ENCODE measurements at regions not wholly inside any gene's neighbourhood (a gene's known extent, or its start where the extent isn't known, plus 50 kb on each side); places are given as distances from the start of the nearest gene placed in this dataset.

GRCh38 chr16:80303691-80304090, 237.1 kb upstream of the DYNLRB2 start:
- no peak for DNase-seq (ENCODE audit: low spot score)

GRCh38 chr16:80300876-80301275, 239.9 kb upstream of the DYNLRB2 start:
- DNase-seq (ENCODE audit: low spot score), result no peak

GRCh38 chr16:80300456-80300855, 240.3 kb upstream of the DYNLRB2 start:
- DNase-seq (ENCODE audit: low spot score), result no peak

GRCh38 chr16:80299416-80299815, 241.4 kb upstream of the DYNLRB2 start:
- peak; percentile 27 for DNase-seq (ENCODE audit: low spot score)

- no peak for DNase-seq (ENCODE audit: low spot score)
These were observed 242.1 kb upstream of the DYNLRB2 start for GRCh38 chr16:80298676-80299075.

- DNase-seq (ENCODE audit: low spot score), result no peak
These were observed 244.8 kb upstream of the DYNLRB2 start for GRCh38 chr16:80296034-80296433.

GRCh38 chr16:80294172-80294571, 246.6 kb upstream of the DYNLRB2 start:
- DNase-seq (ENCODE audit: low spot score), result no peak

GRCh38 chr16:80288616-80289015, 252.2 kb upstream of the DYNLRB2 start:
- no peak for DNase-seq (ENCODE audit: low spot score)

GRCh38 chr16:80287674-80288073, 253.1 kb upstream of the DYNLRB2 start:
- DNase-seq (ENCODE audit: low spot score), result no peak

- DNase-seq (ENCODE audit: low spot score), result no peak
These were observed 255.7 kb upstream of the DYNLRB2 start for GRCh38 chr16:80285104-80285503.

GRCh38 chr16:80283466-80284392, 257.1 kb upstream of the DYNLRB2 start:
- DNase-seq (ENCODE audit: low spot score), result no peak

- DNase-seq (ENCODE audit: low spot score), result no peak
These were observed 260.2 kb upstream of the DYNLRB2 start for GRCh38 chr16:80280557-80280956.

GRCh38 chr16:80279656-80280055, 261.1 kb upstream of the DYNLRB2 start:
- DNase-seq (ENCODE audit: low spot score), result no peak

- DNase-seq (ENCODE audit: low spot score), result no peak
These were observed 263.6 kb upstream of the DYNLRB2 start for GRCh38 chr16:80277182-80277581.

- no peak for DNase-seq (ENCODE audit: low spot score)
These were observed 266.1 kb upstream of the DYNLRB2 start for GRCh38 chr16:80274576-80275191.

- no peak for DNase-seq (ENCODE audit: low spot score)
These were observed 266.9 kb upstream of the DYNLRB2 start for GRCh38 chr16:80273635-80274538.

- peak; percentile 82 for DNase-seq (ENCODE audit: low spot score)
These were observed 275.0 kb upstream of the DYNLRB2 start for GRCh38 chr16:80265624-80266306.

- no peak for DNase-seq (ENCODE audit: low spot score)
These were observed 276.7 kb upstream of the DYNLRB2 start for GRCh38 chr16:80263848-80264694.

GRCh38 chr16:80263181-80263823, 277.5 kb upstream of the DYNLRB2 start:
- no peak for DNase-seq (ENCODE audit: low spot score)

GRCh38 chr16:80260906-80261311, 279.9 kb upstream of the DYNLRB2 start:
- DNase-seq (ENCODE audit: low spot score), result no peak
